HG03469 (cell line): ENCODE measurements at regions not wholly inside any gene's neighbourhood (a gene's known extent, or its start where the extent isn't known, plus 50 kb on each side); places are given as distances from the start of the nearest gene placed in this dataset.

Experiments used
- ATAC-seq: cut with Tn5 transposase; IDR thresholded peaks from one replicate; pipeline ENCODE4 v1.9.1; 2021; ENCODE audit warnings: mild to moderate bottlenecking, moderate library complexity, moderate number of reproducible peaks; ENCODE audit not compliant: unreplicated experiment

DNA sequence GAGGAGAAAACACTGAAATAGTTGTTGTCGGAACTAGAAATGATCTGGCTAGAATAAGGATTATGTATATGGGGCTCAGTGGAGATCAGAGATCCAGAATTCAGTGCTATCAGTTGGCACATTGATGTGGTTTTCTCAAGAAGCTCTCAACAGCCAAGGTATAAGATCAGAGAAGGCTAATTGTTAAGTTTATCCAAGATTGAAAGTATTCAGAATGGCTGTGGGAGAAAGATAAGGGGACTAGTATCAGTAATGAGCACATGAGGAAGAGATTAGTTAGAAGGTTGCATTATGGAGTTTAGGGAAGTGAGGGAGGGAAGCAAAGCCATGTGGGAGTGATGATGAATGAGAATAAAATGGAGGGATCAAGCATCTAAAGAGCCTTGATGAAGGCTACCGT, 128.1 kb upstream of the MIS18BP1 start:
- ATAC-seq = no peak

- ATAC-seq = no peak
Observed at GRCh38 chr14:45377166-45377565, 124.2 kb upstream of the MIS18BP1 start.

GRCh38 chr14:45373877-45374276, 120.9 kb upstream of the MIS18BP1 start:
- ATAC-seq = no peak

DNA sequence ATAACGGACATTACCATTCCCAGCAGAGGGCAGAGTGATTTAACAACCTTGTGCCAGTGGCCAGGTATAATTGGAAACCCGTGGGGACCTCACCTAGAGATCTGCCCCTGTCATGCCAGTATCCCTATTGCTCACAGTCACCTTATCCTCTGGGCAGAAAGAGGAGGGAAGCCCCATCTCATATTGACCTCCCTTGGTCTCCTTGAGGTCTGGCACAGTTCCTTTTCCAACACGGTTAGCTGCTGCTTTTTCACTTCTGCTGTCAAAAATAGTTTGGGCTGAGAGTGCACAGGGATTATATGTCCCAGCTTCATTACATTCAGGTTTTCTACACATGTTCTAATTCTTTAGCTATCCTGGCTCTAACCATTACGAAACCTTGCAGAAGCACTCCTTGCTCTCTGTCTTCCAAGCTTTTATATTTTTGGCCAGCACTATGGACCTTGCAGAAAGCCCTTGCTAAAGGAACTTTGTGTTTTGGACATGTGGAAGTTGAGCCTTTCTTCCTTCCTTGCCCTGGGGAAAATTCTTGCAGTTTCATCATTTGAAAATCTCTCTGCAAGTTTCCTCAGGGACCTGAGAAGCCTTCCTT, 111.7 kb upstream of the MIS18BP1 start:
- ATAC-seq = no peak

GRCh38 chr14:45362505-45362904, 109.5 kb upstream of the MIS18BP1 start:
- ATAC-seq = no peak

DNA sequence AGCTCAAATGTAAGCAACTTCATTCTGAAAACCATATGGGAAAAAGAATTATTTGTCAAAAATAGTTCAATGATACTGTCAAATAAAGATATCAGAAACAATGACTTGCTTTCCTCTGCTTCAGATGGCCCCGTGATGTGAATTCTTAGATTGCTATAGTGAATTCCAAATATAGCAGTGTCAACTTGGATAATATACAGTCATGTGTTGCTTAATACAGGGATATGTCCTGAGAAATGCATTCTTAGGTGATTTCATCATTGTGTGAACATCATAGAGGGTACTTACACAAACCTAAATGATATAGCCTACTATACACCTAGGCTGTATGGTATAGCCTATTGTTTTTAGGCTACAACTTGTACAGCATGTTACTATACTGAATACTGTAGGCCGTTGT, 108.7 kb upstream of the MIS18BP1 start:
- no peak for ATAC-seq

DNA sequence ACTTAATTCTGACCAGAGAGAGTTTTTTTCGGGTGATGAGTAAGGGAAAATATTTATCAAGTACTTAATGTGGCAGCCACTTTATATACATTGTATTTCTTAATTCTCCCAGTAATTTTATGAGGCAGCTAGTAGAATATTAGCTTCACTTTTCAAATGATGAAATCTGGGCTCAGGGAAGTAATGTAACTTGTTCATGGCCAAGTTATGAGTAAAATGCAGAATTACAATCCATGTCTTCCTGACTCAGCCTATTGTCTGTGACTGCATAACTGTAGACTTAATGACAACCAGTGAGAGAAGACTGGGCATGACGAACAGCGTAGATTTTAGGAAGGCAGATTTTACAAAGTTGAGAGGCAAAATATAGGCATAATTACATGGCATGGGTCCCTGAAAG, 106.7 kb upstream of the MIS18BP1 start:
- ATAC-seq = no peak

DNA sequence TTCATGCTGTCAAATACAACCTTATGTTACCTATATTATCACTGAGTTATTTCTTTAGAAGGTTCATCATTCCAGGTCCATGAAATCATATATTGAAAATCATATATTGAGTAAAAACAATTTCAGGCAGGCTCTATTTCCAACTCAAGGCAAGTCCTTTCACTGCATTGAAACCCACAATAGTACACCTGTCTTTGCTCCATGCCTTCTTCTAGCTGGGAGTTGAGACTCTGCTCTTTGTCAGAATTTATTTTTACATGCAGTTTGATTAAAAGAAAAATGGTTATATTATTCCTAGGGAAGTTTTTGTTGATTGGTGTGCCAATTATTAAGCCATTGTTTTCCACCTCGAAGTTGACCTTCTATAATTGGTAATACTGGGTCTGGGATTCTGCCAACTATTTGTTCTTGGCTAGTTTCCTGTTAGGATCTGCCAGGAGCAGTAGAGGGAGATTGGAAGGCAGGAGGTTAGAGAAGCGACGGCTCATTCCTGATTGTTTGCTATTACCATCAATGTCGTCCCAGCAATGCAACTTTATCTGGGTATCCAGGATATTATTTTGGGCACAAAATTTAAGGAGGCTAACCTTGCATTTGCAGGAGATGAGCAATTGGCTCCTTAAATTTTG, 79.5 kb upstream of the MIS18BP1 start:
- ATAC-seq = no peak

DNA sequence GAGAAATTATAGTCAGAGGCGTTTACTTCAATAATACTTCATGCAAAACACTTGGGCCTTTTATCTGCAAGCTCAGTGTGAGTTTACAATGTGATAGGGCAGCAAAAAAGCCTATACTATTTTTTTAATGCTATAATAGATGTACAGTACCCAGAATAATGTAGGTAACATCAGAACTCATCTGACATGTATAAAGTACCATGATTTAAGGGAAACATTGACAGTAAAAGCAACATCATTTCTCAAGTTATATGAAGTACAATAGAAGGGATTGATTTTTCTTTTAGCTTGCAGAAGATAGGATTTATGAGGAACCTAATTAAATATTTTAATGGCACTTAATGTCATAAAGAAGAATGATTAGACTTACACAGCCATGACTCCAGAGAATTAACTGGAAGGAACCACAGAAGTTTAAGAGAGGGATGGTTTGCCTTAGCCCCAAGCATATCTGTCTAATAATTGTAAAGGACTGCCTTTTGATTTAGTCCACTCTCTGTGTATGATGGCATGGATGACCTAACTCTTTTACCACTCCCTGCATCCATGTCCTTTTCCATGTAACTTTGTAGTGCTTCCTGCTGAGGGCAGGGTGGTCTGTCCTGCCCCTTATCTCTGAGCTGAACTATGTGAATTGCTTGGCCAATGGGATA, 55.9 kb upstream of the MIS18BP1 start:
- no peak for ATAC-seq
